ENCODE measurements at regions not wholly inside any gene's neighbourhood (a gene's known extent, or its start where the extent isn't known, plus 50 kb on each side); places are given as distances from the start of the nearest gene placed in this dataset.

- Histone ChIP-seq H3K27ac (no peak overlapping the region), H3K9me3 (no peaks in the 10 kb centered on the region), H3K27me3 (no peaks in the 10 kb centered on the region), H3K4me3 (replicated peaks in 1 of 3) (no peak overlapping the region), H3K36me3 (no peaks in the 10 kb centered on the region), H3K4me1 (peaks cover 5 to 9% of the 10 kb centered on the region in 2 donors)
- no peak for TF ChIP-seq POLR2A (IDR thresholded peaks at IDR 0.05)
- intact Hi-C loops (cut with DNase I), result no loop called here
- 69 to 81% methylated on average over 3 of the region's 3 CpGs for WGBS, 2 donors
- no peak for DNase-seq
Measured at GRCh38 chr7:46943996-46944395, 637.9 kb downstream of the TNS3 start.

- TF ChIP-seq POLR2A (IDR thresholded peaks at IDR 0.05) (no peak), CTCF (IDR thresholded peaks at IDR 0.05) (no peak)
Measured at GRCh38 chr7:46942574-46942973, 639.3 kb downstream of the TNS3 start.

GRCh38 chr7:46940178-46940577 is 641.7 kb downstream of the TNS3 start:
- Histone ChIP-seq H3K4me1 (no peaks in the 10 kb centered on the region), H3K27me3 (no peaks in the 10 kb centered on the region), H3K36me3 (no peaks in the 10 kb centered on the region), H3K4me3 (replicated peaks in 1 of 3) (no peak overlapping the region), H3K27ac (no peak overlapping the region), H3K9me3 (no peaks in the 10 kb centered on the region)
- TF ChIP-seq POLR2A (IDR thresholded peaks at IDR 0.05), result no peak
- no peak for DNase-seq
- intact Hi-C loops (cut with DNase I), result no loop called here
- WGBS, 2 donors, result 93 to 94% methylated on average over 5 of the region's 5 CpGs

More at GRCh38 chr7:46942574-46942973, 639.3 kb downstream of the TNS3 start:
- no peak for DNase-seq
- no peaks in the 10 kb centered on the region for H3K36me3 ChIP-seq
- no peak overlapping the region for H3K27ac ChIP-seq
- H3K4me1 ChIP-seq, result no peaks in the 10 kb centered on the region
- intact Hi-C loops (cut with DNase I), result no loop called here
- no peak overlapping the region for H3K4me3 ChIP-seq (replicated peaks in 1 of 3)
- no peaks in the 10 kb centered on the region for H3K9me3 ChIP-seq
- 93 to 99% methylated on average over 5 of the region's 5 CpGs for WGBS, 2 donors
- no peaks in the 10 kb centered on the region for H3K27me3 ChIP-seq

GRCh38 chr7:46939558-46939957 is 642.4 kb downstream of the TNS3 start:
- no peaks in the 10 kb centered on the region for H3K36me3 ChIP-seq
- H3K9me3 ChIP-seq, result no peaks in the 10 kb centered on the region
- H3K4me1 ChIP-seq, result no peaks in the 10 kb centered on the region
- peak; percentile 55 to 58 for DNase-seq
- intact Hi-C loops (cut with DNase I), result no loop called here
- no peaks in the 10 kb centered on the region for H3K27me3 ChIP-seq
- 32 to 43% methylated on average over 6 to 8 of the region's 8 CpGs for WGBS, 2 donors
- TF ChIP-seq CTCF (IDR thresholded peaks at IDR 0.05) (no peak), POLR2A (IDR thresholded peaks at IDR 0.05) (no peak)
- no peak overlapping the region for H3K27ac ChIP-seq
- H3K4me3 ChIP-seq (replicated peaks in 1 of 3), result no peak overlapping the region

- DNase-seq, result no peak
- no peak overlapping the region for H3K4me3 ChIP-seq (replicated peaks in 1 of 3)
- WGBS, 2 donors, result 50 to 92% methylated on average over 2 of the region's 2 CpGs
- no peak overlapping the region for H3K27ac ChIP-seq
- TF ChIP-seq POLR2A (IDR thresholded peaks at IDR 0.05), result no peak
- TF ChIP-seq CTCF (IDR thresholded peaks at IDR 0.05), result no peak
- no peaks in the 10 kb centered on the region for H3K9me3 ChIP-seq
- intact Hi-C loops (cut with DNase I), result no loop called here
- no peaks in the 10 kb centered on the region for H3K4me1 ChIP-seq
- no peaks in the 10 kb centered on the region for H3K36me3 ChIP-seq
- no peaks in the 10 kb centered on the region for H3K27me3 ChIP-seq
Measured at GRCh38 chr7:46939089-46939488, 642.8 kb downstream of the TNS3 start.

- Histone ChIP-seq H3K4me3 (replicated peaks in 1 of 3) (no peak overlapping the region), H3K9me3 (no peaks in the 10 kb centered on the region), H3K36me3 (no peaks in the 10 kb centered on the region), H3K27me3 (no peaks in the 10 kb centered on the region), H3K27ac (no peak overlapping the region), H3K4me1 (peaks cover 10 to 11% of the 10 kb centered on the region in 2 donors)
- intact Hi-C loops (cut with DNase I), result no loop called here
- TF ChIP-seq POLR2A (IDR thresholded peaks at IDR 0.05), result no peak
- TF ChIP-seq CTCF (IDR thresholded peaks at IDR 0.05), result no peak
- no peak for DNase-seq
- 79 to 83% methylated on average over 3 of the region's 3 CpGs for WGBS, 2 donors
Measured at GRCh38 chr7:46937826-46938225, 644.1 kb downstream of the TNS3 start.

All from thyroid gland (tissue), 4 donors.